Hypothalamus (tissue), 51 donors: ENCODE measurements at regions not wholly inside any gene's neighbourhood (a gene's known extent, or its start where the extent isn't known, plus 50 kb on each side); places are given as distances from the start of the nearest gene placed in this dataset.
A peak's percentile ranks its signal among the peaks of the same experiment; 100 is the strongest.

Experiments used
- DNase-seq, 51 donors: peaks; one replicate each; lab custom pipeline; 2025; lab: John Stamatoyannopoulos, UW

GRCh38 chr15:70297465-70298058 is 199.8 kb upstream of the TLE3 start:
- DNase-seq: no peak

GRCh38 chr15:70294731-70295305 is 197.1 kb upstream of the TLE3 start:
- no peak for DNase-seq

- DNase-seq: no peak
These were observed 196.1 kb upstream of the TLE3 start for GRCh38 chr15:70293591-70294470.

- DNase-seq: no peak
These were observed 195.4 kb upstream of the TLE3 start for GRCh38 chr15:70293138-70293537.

GRCh38 chr15:70292076-70292760 is 194.5 kb upstream of the TLE3 start:
- DNase-seq: no peak

GRCh38 chr15:70291305-70292075 is 193.8 kb upstream of the TLE3 start:
- DNase-seq: no peak

GRCh38 chr15:70290708-70291107 is 193.0 kb upstream of the TLE3 start:
- no peak for DNase-seq

- no peak for DNase-seq
These were observed 191.7 kb upstream of the TLE3 start for GRCh38 chr15:70289191-70289955.

- no peak for DNase-seq
These were observed 188.5 kb upstream of the TLE3 start for GRCh38 chr15:70286113-70286806.

- DNase-seq: peak in 5 of 51 donors; percentile 10 to 36 (median 24)
These were observed 186.9 kb upstream of the TLE3 start for GRCh38 chr15:70284438-70285214.

- no peak for DNase-seq
These were observed 185.8 kb upstream of the TLE3 start for GRCh38 chr15:70283511-70283910.

- no peak for DNase-seq
These were observed 184.1 kb upstream of the TLE3 start for GRCh38 chr15:70281811-70282307.

GRCh38 chr15:70281261-70281810 is 183.6 kb upstream of the TLE3 start:
- DNase-seq: no peak

- no peak for DNase-seq
These were observed 183.1 kb upstream of the TLE3 start for GRCh38 chr15:70280781-70281180.

- DNase-seq: no peak
These were observed 181.4 kb upstream of the TLE3 start for GRCh38 chr15:70279096-70279495.

GRCh38 chr15:70278644-70279043 is 180.9 kb upstream of the TLE3 start:
- DNase-seq: no peak

- no peak for DNase-seq
These were observed 179.8 kb upstream of the TLE3 start for GRCh38 chr15:70277556-70277955.

- no peak for DNase-seq
These were observed 178.7 kb upstream of the TLE3 start for GRCh38 chr15:70276401-70276800.
